ENCODE measurements at regions not wholly inside any gene's neighbourhood (a gene's known extent, or its start where the extent isn't known, plus 50 kb on each side); places are given as distances from the start of the nearest gene placed in this dataset.
"Not testable (repeated sequence)": the region's sequence is repeated elsewhere in the genome, so short reads cannot be mapped to it uniquely, and the experiment has no call there.

DNA sequence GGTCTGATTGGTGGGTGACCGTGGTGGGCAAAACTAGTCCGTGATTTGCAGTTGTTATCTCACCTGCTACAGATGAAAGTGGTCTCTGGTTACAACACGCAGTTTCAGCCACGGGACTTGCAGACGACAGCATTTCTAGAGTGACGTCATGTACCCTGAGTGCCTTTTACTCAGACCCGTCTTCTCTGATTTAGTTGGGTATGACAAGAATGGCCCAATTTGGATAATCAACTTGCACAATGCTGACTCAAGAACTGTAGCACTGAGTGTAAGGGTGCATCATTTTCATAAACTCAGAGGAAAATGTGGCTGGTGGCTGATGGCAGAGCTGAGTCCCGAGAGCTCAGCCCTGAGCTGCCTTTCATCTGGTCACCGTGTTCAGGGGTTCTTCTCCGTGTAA is 281.4 kb upstream of the FRG1 start (continued):
- TF ChIP-seq EHF (CRISPR knock-in tag; IDR thresholded peaks at IDR 0.05) (no peak), ESRRA (IDR thresholded peaks at IDR 0.05; ENCODE audit: borderline replicate concordance, low read length) (no peak), MAZ (IDR thresholded peaks at IDR 0.05; ENCODE audit: borderline replicate concordance, low read depth, low read length) (no peak), HEYL (CRISPR knock-in tag; IDR thresholded peaks at IDR 0.05) (no peak), HOXB13 (CRISPR knock-in tag; IDR thresholded peaks at IDR 0.05; ENCODE audit: low read depth) (no peak), RAD21 (conservative IDR thresholded peaks at IDR 0.05 in 1 of 2, IDR thresholded peaks at IDR 0.05 in 1 of 2) (no peak)
- TF ChIP-seq, protein P1, sequence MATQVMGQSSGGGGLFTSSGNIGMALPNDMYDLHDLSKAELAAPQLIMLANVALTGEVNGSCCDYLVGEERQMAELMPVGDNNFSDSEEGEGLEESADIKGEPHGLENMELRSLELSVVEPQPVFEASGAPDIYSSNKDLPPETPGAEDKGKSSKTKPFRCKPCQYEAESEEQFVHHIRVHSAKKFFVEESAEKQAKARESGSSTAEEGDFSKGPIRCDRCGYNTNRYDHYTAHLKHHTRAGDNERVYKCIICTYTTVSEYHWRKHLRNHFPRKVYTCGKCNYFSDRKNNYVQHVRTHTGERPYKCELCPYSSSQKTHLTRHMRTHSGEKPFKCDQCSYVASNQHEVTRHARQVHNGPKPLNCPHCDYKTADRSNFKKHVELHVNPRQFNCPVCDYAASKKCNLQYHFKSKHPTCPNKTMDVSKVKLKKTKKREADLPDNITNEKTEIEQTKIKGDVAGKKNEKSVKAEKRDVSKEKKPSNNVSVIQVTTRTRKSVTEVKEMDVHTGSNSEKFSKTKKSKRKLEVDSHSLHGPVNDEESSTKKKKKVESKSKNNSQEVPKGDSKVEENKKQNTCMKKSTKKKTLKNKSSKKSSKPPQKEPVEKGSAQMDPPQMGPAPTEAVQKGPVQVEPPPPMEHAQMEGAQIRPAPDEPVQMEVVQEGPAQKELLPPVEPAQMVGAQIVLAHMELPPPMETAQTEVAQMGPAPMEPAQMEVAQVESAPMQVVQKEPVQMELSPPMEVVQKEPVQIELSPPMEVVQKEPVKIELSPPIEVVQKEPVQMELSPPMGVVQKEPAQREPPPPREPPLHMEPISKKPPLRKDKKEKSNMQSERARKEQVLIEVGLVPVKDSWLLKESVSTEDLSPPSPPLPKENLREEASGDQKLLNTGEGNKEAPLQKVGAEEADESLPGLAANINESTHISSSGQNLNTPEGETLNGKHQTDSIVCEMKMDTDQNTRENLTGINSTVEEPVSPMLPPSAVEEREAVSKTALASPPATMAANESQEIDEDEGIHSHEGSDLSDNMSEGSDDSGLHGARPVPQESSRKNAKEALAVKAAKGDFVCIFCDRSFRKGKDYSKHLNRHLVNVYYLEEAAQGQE (IDR thresholded peaks at IDR 0.05): no peak

- 30% methylated on average over 15 of the region's 16 CpGs for WGBS (ENCODE audit: missing lambda C conversion rate)
- Histone ChIP-seq H3K4me1 (no peaks in the 10 kb centered on the region), H3K4me2 (no peak overlapping the region), H3K9me3 (no peaks in the 10 kb centered on the region), H3K4me3 (no peak overlapping the region), H3K27ac (no peak overlapping the region)
- ATAC-seq (no peak), FAIRE-seq (no peak), DNase-seq (ENCODE audit: low read depth in 1 of 2, low spot score in 1 of 2) (no peak)
- TF ChIP-seq KDM1A (IDR thresholded peaks at IDR 0.05; ENCODE audit: low read depth) (no peak), NPAS2 (CRISPR knock-in tag; IDR thresholded peaks at IDR 0.05; ENCODE audit: borderline replicate concordance) (no peak), CBX8 (IDR thresholded peaks at IDR 0.05) (no peak)
- ChIA-PET POLR2A (no interaction called here), CTCF (no interaction called here)
These were observed 279.8 kb upstream of the FRG1 start for GRCh38 chr4:189660722-189661360.

- FAIRE-seq (no peak), ATAC-seq (no peak), DNase-seq (ENCODE audit: low read depth in 1 of 2, low spot score in 1 of 2) (no peak)
- H3K4me1 ChIP-seq: no peaks in the 10 kb centered on the region
- no peak for TF ChIP-seq RCOR1 (IDR thresholded peaks at IDR 0.05; ENCODE audit: low read depth, low read length)
- TF ChIP-seq RFX5 (IDR thresholded peaks at IDR 0.05): no peak
- TF ChIP-seq, protein P2, sequence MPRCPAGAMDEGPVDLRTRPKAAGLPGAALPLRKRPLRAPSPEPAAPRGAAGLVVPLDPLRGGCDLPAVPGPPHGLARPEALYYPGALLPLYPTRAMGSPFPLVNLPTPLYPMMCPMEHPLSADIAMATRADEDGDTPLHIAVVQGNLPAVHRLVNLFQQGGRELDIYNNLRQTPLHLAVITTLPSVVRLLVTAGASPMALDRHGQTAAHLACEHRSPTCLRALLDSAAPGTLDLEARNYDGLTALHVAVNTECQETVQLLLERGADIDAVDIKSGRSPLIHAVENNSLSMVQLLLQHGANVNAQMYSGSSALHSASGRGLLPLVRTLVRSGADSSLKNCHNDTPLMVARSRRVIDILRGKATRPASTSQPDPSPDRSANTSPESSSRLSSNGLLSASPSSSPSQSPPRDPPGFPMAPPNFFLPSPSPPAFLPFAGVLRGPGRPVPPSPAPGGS (IDR thresholded peaks at IDR 0.05): no peak
- no peak for TF ChIP-seq ZSCAN20 (CRISPR knock-in tag; IDR thresholded peaks at IDR 0.05)
- no peak for TF ChIP-seq HDAC2 (IDR thresholded peaks at IDR 0.05)
- TF ChIP-seq ZFP36 (IDR thresholded peaks at IDR 0.05; ENCODE audit: borderline replicate concordance, partially characterized antibody): no peak
- no peak for TF ChIP-seq FOSB (CRISPR knock-in tag; IDR thresholded peaks at IDR 0.05)
- TF ChIP-seq NFE2L2 (conservative IDR thresholded peaks at IDR 0.05; ENCODE audit: low read length): no peak
- TF ChIP-seq E2F6 (IDR thresholded peaks at IDR 0.05; ENCODE audit: borderline replicate concordance, low read depth): no peak
- POLR2A ChIA-PET: no interaction called here
- H3K27ac ChIP-seq: no peak overlapping the region
- CTCF ChIA-PET: no interaction called here
- no peak overlapping the region for H3K4me2 ChIP-seq
- H3K4me3 ChIP-seq: no peak overlapping the region
- WGBS (ENCODE audit: missing lambda C conversion rate): 63% methylated on average over 3 of the region's 27 CpGs
- no peaks in the 10 kb centered on the region for H3K9me3 ChIP-seq
These were observed 275.9 kb upstream of the FRG1 start for GRCh38 chr4:189664693-189665250.

GRCh38 chr4:189665712-189666305 is 274.9 kb upstream of the FRG1 start:
- FAIRE-seq: not testable (repeated sequence)

GRCh38 chr4:189667386-189667785 is 273.3 kb upstream of the FRG1 start:
- CTCF ChIA-PET; H3K4me1 ChIP-seq; H3K4me3 ChIP-seq; FAIRE-seq; H3K27ac ChIP-seq; H3K9me3 ChIP-seq; DNase-seq (ENCODE audit: low read depth in 1 of 2, low spot score in 1 of 2); POLR2A ChIA-PET; ATAC-seq; H3K4me2 ChIP-seq: not testable (repeated sequence)
- no CpG with 5 or more reads among the region's 1 CpG for WGBS (ENCODE audit: missing lambda C conversion rate)

More at GRCh38 chr4:189665712-189666305, 274.9 kb upstream of the FRG1 start:
- WGBS (ENCODE audit: missing lambda C conversion rate): 3% methylated on average over 2 of the region's 2 CpGs
- DNase-seq (ENCODE audit: low read depth in 1 of 2, low spot score in 1 of 2); CTCF ChIA-PET; H3K4me1 ChIP-seq; POLR2A ChIA-PET; ATAC-seq; H3K4me2 ChIP-seq; H3K9me3 ChIP-seq; H3K27ac ChIP-seq; H3K4me3 ChIP-seq: not testable (repeated sequence)

DNA sequence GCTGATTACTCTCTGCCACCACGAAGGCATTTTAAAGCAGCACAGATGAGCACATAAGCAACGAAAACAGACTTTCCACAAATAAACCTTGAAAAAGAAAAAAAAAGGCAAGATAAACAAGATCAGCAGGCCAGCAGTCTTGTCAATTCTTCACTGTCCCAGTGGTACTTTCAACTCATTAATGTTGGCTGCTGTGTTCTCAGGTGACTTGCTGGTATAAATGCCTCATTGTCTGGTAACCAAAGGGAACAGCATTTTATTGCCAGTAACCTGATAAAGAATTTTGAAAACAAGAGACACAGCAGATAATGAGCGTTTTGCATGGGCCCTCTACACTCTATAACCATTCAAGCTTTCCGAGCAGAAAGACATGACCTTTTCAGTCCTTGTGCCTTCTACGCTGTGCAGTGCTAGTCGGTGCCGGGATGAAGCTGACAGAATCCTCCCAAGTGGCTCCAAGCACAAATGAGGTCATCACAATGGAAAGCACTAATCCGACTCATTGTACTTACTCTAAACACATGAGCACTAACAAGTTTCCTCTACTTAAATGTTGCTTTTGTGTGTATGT is 242.9 kb upstream of the FRG1 start:
- CTCF ChIA-PET: not testable (repeated sequence)
- WGBS (ENCODE audit: missing lambda C conversion rate): no CpG with 5 or more reads among the region's 8 CpGs

More for the DNA sequence above, 242.9 kb upstream of the FRG1 start:
- DNase-seq (ENCODE audit: low read depth in 1 of 2, low spot score in 1 of 2); FAIRE-seq; H3K4me1 ChIP-seq; POLR2A ChIA-PET; H3K4me2 ChIP-seq; H3K4me3 ChIP-seq; H3K27ac ChIP-seq; H3K9me3 ChIP-seq; ATAC-seq: not testable (repeated sequence)

All from A549 (cell line).